ENCODE measurements at regions not wholly inside any gene's neighbourhood (a gene's known extent, or its start where the extent isn't known, plus 50 kb on each side); places are given as distances from the start of the nearest gene placed in this dataset.

DNA sequence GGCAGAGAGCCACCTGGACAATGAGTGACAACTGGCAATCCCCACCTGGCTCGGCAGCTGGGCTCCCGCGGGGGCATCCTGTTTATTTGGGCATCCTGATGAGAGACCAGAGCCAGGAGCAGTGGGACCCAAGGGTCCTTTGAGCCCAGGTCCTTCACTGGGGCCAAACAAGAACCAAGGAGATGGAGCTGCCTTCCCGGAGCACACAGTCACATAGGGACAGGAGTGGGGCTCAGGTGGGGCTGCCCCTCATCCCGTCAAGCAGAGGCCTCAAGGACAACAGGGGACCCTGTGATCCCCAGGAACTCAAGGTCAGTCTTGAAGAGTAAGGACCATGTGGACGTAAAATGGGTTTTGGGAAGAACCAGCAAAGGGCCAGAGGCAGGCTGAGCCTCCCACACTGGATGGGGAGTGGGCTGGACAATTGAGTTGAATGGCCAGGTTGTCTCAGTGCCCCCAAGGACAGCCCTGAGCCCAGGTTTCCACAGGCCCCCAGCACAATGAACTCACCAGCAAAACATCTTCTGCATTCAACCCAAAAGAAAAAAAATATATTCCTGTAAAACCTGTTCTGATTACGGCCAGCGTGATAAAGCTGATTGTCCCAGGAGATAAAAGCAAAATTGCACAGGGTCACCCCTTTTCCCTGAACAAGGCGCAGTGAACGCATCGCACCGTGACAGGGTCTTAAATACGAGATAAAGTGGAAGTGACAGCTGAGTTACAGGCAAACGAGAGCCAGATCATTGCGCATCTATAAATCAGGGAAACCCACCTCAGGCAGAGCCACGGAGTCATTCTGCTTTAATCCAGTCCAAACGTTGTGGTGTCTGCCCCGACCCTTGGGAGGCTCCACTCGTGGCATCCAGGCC lies 86.2 kb downstream of the ANKRD60 start:
- no peaks in the 10 kb centered on the region for H3K9me2 ChIP-seq (replicated peaks; ENCODE audit: low read depth, low read length)
- H3K4me3 ChIP-seq (ENCODE audit: low read length, poor library complexity, severe bottlenecking): no peak overlapping the region
- H3K9ac ChIP-seq (ENCODE audit: low read depth, low read length, poor library complexity, severe bottlenecking): no peak overlapping the region
- H3F3A ChIP-seq (ENCODE audit: low read depth): no peaks in the 10 kb centered on the region
- no peaks in the 10 kb centered on the region for H3K27me3 ChIP-seq (ENCODE audit: insufficient read depth, low read length, poor library complexity, severe bottlenecking)
- H3K79me2 ChIP-seq (ENCODE audit: insufficient read depth, low read length): no peaks in the 10 kb centered on the region
- no peaks in the 10 kb centered on the region for H3K36me3 ChIP-seq (ENCODE audit: insufficient read depth, low read length)
- no peak overlapping the region for H3K4me2 ChIP-seq (ENCODE audit: low read depth, low read length, poor library complexity, severe bottlenecking)
- H3K4me1 ChIP-seq (ENCODE audit: insufficient read depth, low read length, poor library complexity, severe bottlenecking): no peaks in the 10 kb centered on the region
- no peaks in the 10 kb centered on the region for H3K9me3 ChIP-seq (ENCODE audit: insufficient read depth, low read depth, low read length)
- H2AFZ ChIP-seq (ENCODE audit: low read length): no peak overlapping the region
- no peaks in the 10 kb centered on the region for H4K20me1 ChIP-seq (ENCODE audit: insufficient read depth, low read length, poor library complexity, severe bottlenecking)
- TF ChIP-seq EZH2phosphoT487 (IDR thresholded peaks at IDR 0.05; ENCODE audit: borderline replicate concordance): no peak
- TF ChIP-seq, protein P1, sequence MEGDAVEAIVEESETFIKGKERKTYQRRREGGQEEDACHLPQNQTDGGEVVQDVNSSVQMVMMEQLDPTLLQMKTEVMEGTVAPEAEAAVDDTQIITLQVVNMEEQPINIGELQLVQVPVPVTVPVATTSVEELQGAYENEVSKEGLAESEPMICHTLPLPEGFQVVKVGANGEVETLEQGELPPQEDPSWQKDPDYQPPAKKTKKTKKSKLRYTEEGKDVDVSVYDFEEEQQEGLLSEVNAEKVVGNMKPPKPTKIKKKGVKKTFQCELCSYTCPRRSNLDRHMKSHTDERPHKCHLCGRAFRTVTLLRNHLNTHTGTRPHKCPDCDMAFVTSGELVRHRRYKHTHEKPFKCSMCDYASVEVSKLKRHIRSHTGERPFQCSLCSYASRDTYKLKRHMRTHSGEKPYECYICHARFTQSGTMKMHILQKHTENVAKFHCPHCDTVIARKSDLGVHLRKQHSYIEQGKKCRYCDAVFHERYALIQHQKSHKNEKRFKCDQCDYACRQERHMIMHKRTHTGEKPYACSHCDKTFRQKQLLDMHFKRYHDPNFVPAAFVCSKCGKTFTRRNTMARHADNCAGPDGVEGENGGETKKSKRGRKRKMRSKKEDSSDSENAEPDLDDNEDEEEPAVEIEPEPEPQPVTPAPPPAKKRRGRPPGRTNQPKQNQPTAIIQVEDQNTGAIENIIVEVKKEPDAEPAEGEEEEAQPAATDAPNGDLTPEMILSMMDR (conservative IDR thresholded peaks at IDR 0.05; ENCODE audit: low read length): no peak

DNA sequence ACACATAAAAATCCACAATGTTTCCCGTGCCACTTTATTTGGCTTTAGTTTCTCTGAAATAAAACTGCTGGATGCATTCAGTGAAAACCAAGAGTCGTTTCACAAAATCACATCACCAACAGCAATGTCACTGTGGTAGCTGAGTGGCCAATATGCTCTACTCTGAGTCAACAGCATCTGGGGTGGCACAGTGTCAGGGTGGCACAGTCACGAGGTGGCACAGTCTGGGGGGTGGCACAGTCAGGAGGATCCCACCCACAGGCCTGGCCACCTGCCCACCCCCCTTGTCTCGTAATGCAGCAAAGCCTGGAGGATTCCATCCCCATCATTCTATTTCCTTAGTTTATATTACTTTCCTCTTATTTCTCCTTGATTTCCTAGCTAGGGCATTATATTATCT lies 87.0 kb downstream of the ANKRD60 start:
- H3K9me3 ChIP-seq (ENCODE audit: insufficient read depth, low read depth, low read length): no peaks in the 10 kb centered on the region
- H4K20me1 ChIP-seq (ENCODE audit: insufficient read depth, low read length, poor library complexity, severe bottlenecking): no peaks in the 10 kb centered on the region
- H3K9me2 ChIP-seq (replicated peaks; ENCODE audit: low read depth, low read length): no peaks in the 10 kb centered on the region
- no peak overlapping the region for H3K4me2 ChIP-seq (ENCODE audit: low read depth, low read length, poor library complexity, severe bottlenecking)
- no peaks in the 10 kb centered on the region for H3K79me2 ChIP-seq (ENCODE audit: insufficient read depth, low read length)
- no peak overlapping the region for H3K4me3 ChIP-seq (ENCODE audit: low read length, poor library complexity, severe bottlenecking)
- no peak overlapping the region for H3K9ac ChIP-seq (ENCODE audit: low read depth, low read length, poor library complexity, severe bottlenecking)
- no peak for TF ChIP-seq EZH2phosphoT487 (IDR thresholded peaks at IDR 0.05; ENCODE audit: borderline replicate concordance)
- TF ChIP-seq, protein P1 (conservative IDR thresholded peaks at IDR 0.05; ENCODE audit: low read length): no peak
- no peaks in the 10 kb centered on the region for H3F3A ChIP-seq (ENCODE audit: low read depth)
- no peak overlapping the region for H2AFZ ChIP-seq (ENCODE audit: low read length)
- H3K4me1 ChIP-seq (ENCODE audit: insufficient read depth, low read length, poor library complexity, severe bottlenecking): no peaks in the 10 kb centered on the region
- H3K36me3 ChIP-seq (ENCODE audit: insufficient read depth, low read length): no peaks in the 10 kb centered on the region
- H3K27me3 ChIP-seq (ENCODE audit: insufficient read depth, low read length, poor library complexity, severe bottlenecking): no peaks in the 10 kb centered on the region

DNA sequence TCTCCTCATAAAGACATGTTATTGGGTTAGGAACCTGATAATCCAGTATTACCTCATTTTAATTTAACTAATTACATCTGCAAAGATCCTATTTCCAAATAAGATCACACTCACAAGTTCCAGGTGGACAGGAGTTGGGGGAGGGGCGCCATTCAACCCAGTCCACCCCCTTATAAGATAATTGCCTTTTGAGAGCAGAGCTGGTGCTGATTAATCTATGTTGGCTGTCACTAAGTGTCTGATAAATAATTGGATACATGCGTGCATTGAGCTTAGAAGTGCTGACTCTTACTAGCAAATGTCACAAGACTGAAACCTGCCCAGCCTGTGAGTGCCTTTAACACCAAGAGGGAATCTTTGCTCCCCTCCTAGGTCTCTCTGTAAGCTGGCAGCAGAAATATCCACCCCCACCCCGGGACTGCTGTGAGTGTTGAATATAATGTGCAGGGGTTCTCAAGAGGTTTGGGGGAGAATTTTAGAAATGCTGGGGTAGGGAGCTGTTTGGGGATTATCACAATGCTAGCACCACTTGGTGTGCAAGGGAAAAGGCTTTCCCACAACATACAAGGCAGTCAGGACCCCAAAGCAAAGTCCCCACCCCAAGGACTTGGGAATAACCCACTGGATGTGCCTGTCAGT lies 87.5 kb downstream of the ANKRD60 start:
- Histone ChIP-seq H3K79me2 (ENCODE audit: insufficient read depth, low read length) (no peaks in the 10 kb centered on the region), H3K9ac (ENCODE audit: low read depth, low read length, poor library complexity, severe bottlenecking) (no peak overlapping the region), H3K4me3 (ENCODE audit: low read length, poor library complexity, severe bottlenecking) (no peak overlapping the region), H3F3A (ENCODE audit: low read depth) (no peaks in the 10 kb centered on the region), H3K9me3 (ENCODE audit: insufficient read depth, low read depth, low read length) (no peaks in the 10 kb centered on the region), H3K27me3 (ENCODE audit: insufficient read depth, low read length, poor library complexity, severe bottlenecking) (no peaks in the 10 kb centered on the region), H4K20me1 (ENCODE audit: insufficient read depth, low read length, poor library complexity, severe bottlenecking) (no peaks in the 10 kb centered on the region), H3K4me1 (ENCODE audit: insufficient read depth, low read length, poor library complexity, severe bottlenecking) (no peaks in the 10 kb centered on the region), H2AFZ (ENCODE audit: low read length) (no peak overlapping the region), H3K9me2 (replicated peaks; ENCODE audit: low read depth, low read length) (no peaks in the 10 kb centered on the region), H3K36me3 (ENCODE audit: insufficient read depth, low read length) (no peaks in the 10 kb centered on the region), H3K4me2 (ENCODE audit: low read depth, low read length, poor library complexity, severe bottlenecking) (no peak overlapping the region)
- no peak for TF ChIP-seq EZH2phosphoT487 (IDR thresholded peaks at IDR 0.05; ENCODE audit: borderline replicate concordance)
- TF ChIP-seq, protein P1 (conservative IDR thresholded peaks at IDR 0.05; ENCODE audit: low read length): no peak
